Endothelial cell of umbilical vein (primary cell): ENCODE measurements at regions not wholly inside any gene's neighbourhood (a gene's known extent, or its start where the extent isn't known, plus 50 kb on each side); places are given as distances from the start of the nearest gene placed in this dataset.

Source experiments
- BruUV-seq: library from RNA; stranded (reverse); fragments of 400-500 nt; replicated peaks from 2 replicates; lab custom pipeline; 2021; lab: Mats Ljungman, UMichigan
- CTCF ChIA-PET: fragments of 300-600, 350-600 bp; sonication (Branson Sonifier 250); formaldehyde crosslinking; loops from one replicate; lab custom pipeline; 2021; ENCODE audit warnings: antibody characterized with exemption, inconsistent platforms; lab: Charles Lee
- POLR2A ChIA-PET: fragments of 300-600, 350-600 bp; sonication (Branson Sonifier 250); formaldehyde crosslinking; loops from one replicate; lab custom pipeline; 2021; ENCODE audit warnings: antibody characterized with exemption, inconsistent platforms; lab: Charles Lee
- DNase-seq: peaks from one replicate; pipeline ENCODE4 v3.0.0-alpha.2; 2011; ENCODE audit warnings: low read depth, low spot score
- FAIRE-seq: peaks from 2 replicates; lab custom pipeline; 2011; peaks lifted over from hg19 to GRCh38; lab: Jason Lieb, UNC
- H2AFZ ChIP-seq: 2 replicates; pipeline ENCODE4 v1.6.0; 2012; ENCODE audit warnings: low read depth, low read length, control low read depth, inconsistent platforms
- H3K27ac ChIP-seq: 2 replicates; pipeline ENCODE4 v1.5.1; 2011; ENCODE audit warnings: low read depth, mild to moderate bottlenecking, control low read depth, low read length, moderate library complexity; ENCODE audit not compliant: insufficient read depth
- H3K27me3 ChIP-seq, 2 experiments: 2 replicates each; pipeline versions ENCODE4 v1.6.0 to v1.6.1; 2011; ENCODE audit warnings: low read length in 2 of 2, mixed read lengths in 1 of 2; ENCODE audit not compliant: control insufficient read depth in 2 of 2, insufficient read depth in 2 of 2
- H3K36me3 ChIP-seq, 2 experiments: 2 replicates in 1 of 2; 3 replicates in 1 of 2; pipeline ENCODE4 v1.5.1; 2011; ENCODE audit warnings: low read length in 2 of 2, mild to moderate bottlenecking in 1 of 2, moderate library complexity in 1 of 2; ENCODE audit not compliant: control insufficient read depth in 2 of 2, insufficient read depth in 2 of 2; ENCODE audit errors: extremely low read depth in 1 of 2
- H3K4me1 ChIP-seq: 3 replicates; pipeline ENCODE4 v1.5.1; 2011; ENCODE audit warnings: mild to moderate bottlenecking, low read length; ENCODE audit not compliant: control insufficient read depth, insufficient read depth; ENCODE audit errors: extremely low read depth
- H3K4me2 ChIP-seq: 2 replicates; pipeline ENCODE4 v1.6.1; 2011; ENCODE audit warnings: low read length, control low read depth, mixed read lengths; ENCODE audit not compliant: insufficient read depth
- H3K4me3 ChIP-seq, 3 experiments: fragments of 200-600 bp in 1 of 3; sonication (generic), shearing (Covaris generic) in 1 of 3; replicated peaks in 1 of 3; 2 replicates each; pipeline ENCODE4 v1.5.1; 2011 to 2016; ENCODE audit warnings: control low read depth in 3 of 3, low read length in 3 of 3, mild to moderate bottlenecking in 2 of 3, inconsistent platforms in 1 of 3, low read depth in 1 of 3, moderate library complexity in 1 of 3; ENCODE audit not compliant: insufficient read depth in 1 of 3
- H3K79me2 ChIP-seq: 2 replicates; pipeline ENCODE4 v1.6.0; 2012; ENCODE audit warnings: low read length, inconsistent platforms; ENCODE audit not compliant: control insufficient read depth, insufficient read depth
- H3K9ac ChIP-seq: replicated peaks from 2 replicates; pipeline ENCODE3; 2011; ENCODE audit warnings: low read length, control low read depth; ENCODE audit not compliant: insufficient read depth; ENCODE audit errors: extremely low read depth
- H3K9me1 ChIP-seq: replicated peaks from 3 replicates; pipeline ENCODE4 v1.6.0; 2011; ENCODE audit warnings: mild to moderate bottlenecking, low read length; ENCODE audit not compliant: control insufficient read depth, insufficient read depth; ENCODE audit errors: extremely low read depth
- H3K9me3 ChIP-seq: replicated peaks from 2 replicates; pipeline ENCODE4 v1.5.1; 2012; ENCODE audit warnings: low read length, inconsistent platforms; ENCODE audit not compliant: control insufficient read depth, insufficient read depth
- H4K20me1 ChIP-seq: replicated peaks from 2 replicates; pipeline ENCODE3; 2011; ENCODE audit warnings: mild to moderate bottlenecking, low read length; ENCODE audit not compliant: control insufficient read depth, insufficient read depth; ENCODE audit errors: extremely low read depth
- EZH2 ChIP-seq: IDR thresholded peaks from 2 replicates; pipeline ENCODE4 v1.6.1; 2012; ENCODE audit warnings: borderline replicate concordance, low read depth, mild to moderate bottlenecking, moderate library complexity, low read length, inconsistent platforms; ENCODE audit not compliant: severe bottlenecking
- FOS ChIP-seq: IDR thresholded peaks from 2 replicates; pipeline ENCODE4 v1.6.1; 2011; ENCODE audit warnings: mild to moderate bottlenecking, low read length, moderate library complexity, borderline replicate concordance; ENCODE audit not compliant: insufficient read depth
- GATA2 ChIP-seq: IDR thresholded peaks from 2 replicates; pipeline ENCODE4 v1.7.0; 2011; ENCODE audit warnings: low read depth, mild to moderate bottlenecking, moderate library complexity, mixed read lengths, low read length; ENCODE audit not compliant: insufficient read length, insufficient read depth
- JUN ChIP-seq: IDR thresholded peaks from 2 replicates; pipeline ENCODE4 v1.6.1; 2011; ENCODE audit warnings: borderline replicate concordance, low read depth; ENCODE audit not compliant: insufficient read length, insufficient read depth
- MYC ChIP-seq: IDR thresholded peaks from one replicate; pipeline ENCODE4 v1.6.1; 2011; ENCODE audit warnings: mild to moderate bottlenecking, low read depth, low read length
- POLR2A ChIP-seq: IDR thresholded peaks from 2 replicates; pipeline ENCODE4 v1.6.1; 2012; ENCODE audit warnings: low read depth, mild to moderate bottlenecking, control low read depth, low read length
- POLR2AphosphoS5 ChIP-seq: IDR thresholded peaks from 2 replicates; pipeline ENCODE4 v1.6.1; 2012; ENCODE audit warnings: low read depth, mild to moderate bottlenecking, control low read depth, low read length, moderate library complexity; ENCODE audit not compliant: insufficient read depth
- dilution Hi-C: fragments of 300-500 bp; cut with MboI; formaldehyde crosslinking; loops from one replicate; pipeline ENCODE4 v1.15.0; 2019; ENCODE audit warnings: low sequenced_read_pairs; ENCODE audit not compliant: extremely low pct_ligation_motif_present
- intact Hi-C: fragments of 100-400 bp; cut with micrococcal nuclease; formaldehyde crosslinking; loops from one replicate; pipeline ENCODE4 v1.10.0; 2022
- TF ChIP-seq, protein P1 (sequence below), 2 donors: IDR thresholded peaks; 1 replicate in 1 of 2; 2 replicates in 1 of 2; pipeline ENCODE4 v1.5.1; 2011; ENCODE audit warnings: low read length in 2 of 2, mild to moderate bottlenecking in 2 of 2, moderate library complexity in 2 of 2, control low read depth in 1 of 2, inconsistent platforms in 1 of 2, low read depth in 1 of 2; ENCODE audit not compliant: insufficient read depth in 1 of 2; ENCODE audit errors: extremely low read depth in 1 of 2
- TF ChIP-seq, protein P2 (sequence below): IDR thresholded peaks from 2 replicates; pipeline ENCODE4 v1.6.1; 2011; ENCODE audit not compliant: insufficient read depth, insufficient read length

DNA sequence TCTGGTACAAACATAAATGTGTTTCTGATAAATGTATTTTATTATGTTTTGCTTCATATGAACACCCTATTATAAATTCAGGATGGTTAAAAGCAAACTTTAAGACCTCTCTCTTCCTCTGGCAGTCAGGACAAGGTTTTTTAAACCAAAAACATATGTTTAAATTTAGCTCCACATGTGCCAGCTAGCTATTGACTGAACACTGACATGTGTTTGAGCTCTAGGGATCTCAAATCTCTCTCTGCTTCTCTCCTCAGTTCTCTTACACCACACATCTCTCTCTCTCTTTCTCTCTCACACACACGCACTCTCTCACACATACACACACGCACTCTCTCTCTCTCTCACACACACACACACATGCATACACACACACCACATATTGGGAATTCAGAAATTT, 150.1 kb upstream of the RFX3 start:
- H3K27ac ChIP-seq: no peak overlapping the region
- no peak overlapping the region for H3K4me2 ChIP-seq
- H3K4me1 ChIP-seq: no peaks in the 10 kb centered on the region
- H3K9me3 ChIP-seq: no peaks in the 10 kb centered on the region
- CTCF ChIA-PET: no interaction called here
- no peaks in the 10 kb centered on the region for H3K36me3 ChIP-seq
- dilution Hi-C loops: no loop called here
- peaks cover 0 to 6% of the 10 kb centered on the region in 2 experiments for H3K27me3 ChIP-seq
- TF ChIP-seq JUN (no peak), POLR2A (no peak), EZH2 (no peak), GATA2 (no peak), MYC (no peak), FOS (no peak), POLR2AphosphoS5 (no peak)
- TF ChIP-seq, protein P1, sequence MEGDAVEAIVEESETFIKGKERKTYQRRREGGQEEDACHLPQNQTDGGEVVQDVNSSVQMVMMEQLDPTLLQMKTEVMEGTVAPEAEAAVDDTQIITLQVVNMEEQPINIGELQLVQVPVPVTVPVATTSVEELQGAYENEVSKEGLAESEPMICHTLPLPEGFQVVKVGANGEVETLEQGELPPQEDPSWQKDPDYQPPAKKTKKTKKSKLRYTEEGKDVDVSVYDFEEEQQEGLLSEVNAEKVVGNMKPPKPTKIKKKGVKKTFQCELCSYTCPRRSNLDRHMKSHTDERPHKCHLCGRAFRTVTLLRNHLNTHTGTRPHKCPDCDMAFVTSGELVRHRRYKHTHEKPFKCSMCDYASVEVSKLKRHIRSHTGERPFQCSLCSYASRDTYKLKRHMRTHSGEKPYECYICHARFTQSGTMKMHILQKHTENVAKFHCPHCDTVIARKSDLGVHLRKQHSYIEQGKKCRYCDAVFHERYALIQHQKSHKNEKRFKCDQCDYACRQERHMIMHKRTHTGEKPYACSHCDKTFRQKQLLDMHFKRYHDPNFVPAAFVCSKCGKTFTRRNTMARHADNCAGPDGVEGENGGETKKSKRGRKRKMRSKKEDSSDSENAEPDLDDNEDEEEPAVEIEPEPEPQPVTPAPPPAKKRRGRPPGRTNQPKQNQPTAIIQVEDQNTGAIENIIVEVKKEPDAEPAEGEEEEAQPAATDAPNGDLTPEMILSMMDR (IDR thresholded peaks at IDR 0.05; ENCODE audit: extremely low read depth in 1 of 2, insufficient read depth in 1 of 2, low read depth in 1 of 2, low read length in 2 of 2): no peak
- TF ChIP-seq, protein P2, sequence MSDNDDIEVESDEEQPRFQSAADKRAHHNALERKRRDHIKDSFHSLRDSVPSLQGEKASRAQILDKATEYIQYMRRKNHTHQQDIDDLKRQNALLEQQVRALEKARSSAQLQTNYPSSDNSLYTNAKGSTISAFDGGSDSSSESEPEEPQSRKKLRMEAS: no peak
- no peaks in the 10 kb centered on the region for H3K79me2 ChIP-seq
- H3K4me3 ChIP-seq: no peak overlapping the region
- FAIRE-seq (no peak), DNase-seq (no peak)
- no peak overlapping the region for H2AFZ ChIP-seq
- intact Hi-C loops: no loop called here
- POLR2A ChIA-PET: interaction anchor here (0.6 kb wide), 1 partner anchor 620 kb away, joined by 3 read pairs; no protein-coding TSS in a partner anchor
- H3K9me1 ChIP-seq: no peaks in the 10 kb centered on the region
- no peaks in the 10 kb centered on the region for H4K20me1 ChIP-seq
- H3K9ac ChIP-seq: no peak overlapping the region
- BruUV-seq: no TSS peak
